ENCODE measurements at regions not wholly inside any gene's neighbourhood (a gene's known extent, or its start where the extent isn't known, plus 50 kb on each side); places are given as distances from the start of the nearest gene placed in this dataset.

- intact Hi-C loops (cut with DNase I), result loop anchor here in 1 of 4 donors (10.0 kb wide), 1 partner anchor 493 kb away; no protein-coding TSS in a partner anchor
- no peaks in the 10 kb centered on the region for H3K4me1 ChIP-seq (ENCODE audit: insufficient read depth)
- no peak overlapping the region for H3K27ac ChIP-seq
- H3K9me3 ChIP-seq, result no peaks in the 10 kb centered on the region
- no peaks in the 10 kb centered on the region for H3K36me3 ChIP-seq
- no peak overlapping the region for H3K4me3 ChIP-seq
- TF ChIP-seq CTCF (IDR thresholded peaks at IDR 0.05), result no peak
- no peak for TF ChIP-seq POLR2A (IDR thresholded peaks at IDR 0.05)
- no peak for TF ChIP-seq EP300 (IDR thresholded peaks at IDR 0.05)
- no peaks in the 10 kb centered on the region for H3K27me3 ChIP-seq
- no peak for DNase-seq
These were observed 404.7 kb upstream of the TGFBR2 start for GRCh38 chr3:30201715-30202114.

- intact Hi-C loops (cut with DNase I), result loop anchor here in 1 of 4 donors (10.0 kb wide), 1 partner anchor 492 kb away; no protein-coding TSS in a partner anchor
- H3K27ac ChIP-seq, result no peak overlapping the region
- WGBS, 3 donors, result 94 to 98% (median 98%) methylated on average over 2 of the region's 2 CpGs
These were observed 403.1 kb upstream of the TGFBR2 start for GRCh38 chr3:30203301-30203700.

GRCh38 chr3:30204126-30204525 lies 402.3 kb upstream of the TGFBR2 start:
- H3K4me3 ChIP-seq, result no peak overlapping the region
- intact Hi-C loops (cut with DNase I), result loop anchor here in 1 of 4 donors (10.0 kb wide), 1 partner anchor 491 kb away; no protein-coding TSS in a partner anchor
- H3K27ac ChIP-seq, result no peak overlapping the region
- H3K36me3 ChIP-seq, result no peaks in the 10 kb centered on the region
- H3K4me1 ChIP-seq (ENCODE audit: insufficient read depth), result no peaks in the 10 kb centered on the region
- TF ChIP-seq EP300 (IDR thresholded peaks at IDR 0.05) (no peak), CTCF (IDR thresholded peaks at IDR 0.05) (no peak), POLR2A (IDR thresholded peaks at IDR 0.05) (no peak)
- DNase-seq, result no peak
- no peaks in the 10 kb centered on the region for H3K27me3 ChIP-seq
- H3K9me3 ChIP-seq, result no peaks in the 10 kb centered on the region

More at GRCh38 chr3:30203301-30203700, 403.1 kb upstream of the TGFBR2 start:
- DNase-seq, result no peak
- Histone ChIP-seq H3K27me3 (no peaks in the 10 kb centered on the region), H3K4me3 (no peak overlapping the region), H3K9me3 (no peaks in the 10 kb centered on the region), H3K36me3 (no peaks in the 10 kb centered on the region), H3K4me1 (ENCODE audit: insufficient read depth) (no peaks in the 10 kb centered on the region)
- no peak for TF ChIP-seq POLR2A (IDR thresholded peaks at IDR 0.05)

GRCh38 chr3:30206051-30206450 lies 400.4 kb upstream of the TGFBR2 start:
- Histone ChIP-seq H3K4me3 (no peak overlapping the region), H3K27ac (no peak overlapping the region), H3K27me3 (no peaks in the 10 kb centered on the region), H3K9me3 (no peaks in the 10 kb centered on the region), H3K4me1 (ENCODE audit: insufficient read depth) (no peaks in the 10 kb centered on the region), H3K36me3 (no peaks in the 10 kb centered on the region)
- intact Hi-C loops (cut with DNase I), result loop anchor here in 1 of 4 donors (10.0 kb wide), 1 partner anchor 489 kb away; no protein-coding TSS in a partner anchor
- no peak for TF ChIP-seq EP300 (IDR thresholded peaks at IDR 0.05)
- no peak for TF ChIP-seq POLR2A (IDR thresholded peaks at IDR 0.05)
- no peak for TF ChIP-seq CTCF (IDR thresholded peaks at IDR 0.05)
- WGBS, 3 donors, result 79 to 96% (median 84%) methylated on average over 1 of the region's 1 CpG
- DNase-seq, result no peak

- Histone ChIP-seq H3K36me3 (no peaks in the 10 kb centered on the region), H3K4me1 (ENCODE audit: insufficient read depth) (no peaks in the 10 kb centered on the region), H3K27me3 (no peaks in the 10 kb centered on the region), H3K9me3 (no peaks in the 10 kb centered on the region), H3K4me3 (no peak overlapping the region), H3K27ac (no peak overlapping the region)
- intact Hi-C loops (cut with DNase I), result no loop called here
- 75 to 90% (median 82%) methylated on average over 3 of the region's 3 CpGs for WGBS, 3 donors
- DNase-seq, result no peak
- TF ChIP-seq CTCF (IDR thresholded peaks at IDR 0.05) (no peak), EP300 (IDR thresholded peaks at IDR 0.05) (no peak), POLR2A (IDR thresholded peaks at IDR 0.05) (no peak)
These were observed 384.8 kb upstream of the TGFBR2 start for GRCh38 chr3:30221619-30222018.
